ENCODE measurements at regions not wholly inside any gene's neighbourhood (a gene's known extent, or its start where the extent isn't known, plus 50 kb on each side); places are given as distances from the start of the nearest gene placed in this dataset.

DNA sequence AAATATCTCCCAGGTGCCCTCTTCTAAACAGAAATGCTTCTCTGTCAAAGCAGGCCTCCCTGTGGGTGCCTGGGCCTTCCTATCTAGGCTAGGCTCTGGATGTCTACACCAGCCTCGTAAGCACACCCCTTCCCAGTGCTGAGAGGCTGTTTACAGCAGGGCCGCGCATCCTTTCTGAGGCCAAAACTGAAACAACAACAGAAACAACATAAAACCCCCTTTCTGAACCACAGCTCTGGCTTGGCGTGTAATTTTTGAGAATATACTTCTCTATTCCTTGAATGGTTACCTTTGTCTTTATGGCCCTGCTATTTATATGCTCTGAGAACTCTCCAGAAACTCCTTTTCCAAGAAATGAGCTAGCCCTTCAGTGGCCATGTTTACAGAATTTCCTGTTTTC, 118.4 kb downstream of the BCL2L11 start:
- Histone ChIP-seq H3K4me3 (ENCODE audit: low read length) (no peak overlapping the region), H3K4me1 (ENCODE audit: control insufficient read depth in 2 of 2, insufficient read depth in 2 of 2, low read length in 2 of 2) (no peaks in the 10 kb centered on the region), H3K9me3 (ENCODE audit: control insufficient read depth in 2 of 3, low read length in 3 of 3) (no peaks in the 10 kb centered on the region), H3K27me3 (ENCODE audit: control insufficient read depth in 2 of 2, insufficient read depth in 2 of 2, low read length in 2 of 2) (no peaks in the 10 kb centered on the region), H3K27ac (ENCODE audit: low read depth, low read length) (no peak overlapping the region), H3K36me3 (ENCODE audit: control insufficient read depth in 2 of 3, insufficient read depth in 3 of 3, low read length in 3 of 3) (no peaks in the 10 kb centered on the region)
- peaks cover 0 to 1% (median 0%) of the 10 kb centered on the region in 11 donors for H3K9me3 Mint-ChIP-seq
- H3K27me3 Mint-ChIP-seq, result peaks cover 0 to 9% (median 3%) of the 10 kb centered on the region in 5 donors
- H3K27ac Mint-ChIP-seq, result peak overlapping the region in 1 of 9 donors; percentile 91
- H3K4me3 Mint-ChIP-seq, result peak overlapping the region in 1 of 10 donors; percentile 41
- intact Hi-C loops (cut with micrococcal nuclease), result loop anchor here in 1 of 2 donors (1.0 kb wide), 2 partner anchors 11 to 30 kb away; no protein-coding TSS in a partner anchor
- ATAC-seq (no peak), DNase-seq (peak in 1 of 9 donors; percentile 38)
- H3K36me3 Mint-ChIP-seq, result peaks cover 0 to 48% (median 0%) of the 10 kb centered on the region in 5 donors
- H3K4me1 Mint-ChIP-seq, result peaks cover 0 to 37% (median 0%) of the 10 kb centered on the region in 7 donors
- ChIA-PET CTCF (no interaction called here), POLR2A (no interaction called here)

DNA sequence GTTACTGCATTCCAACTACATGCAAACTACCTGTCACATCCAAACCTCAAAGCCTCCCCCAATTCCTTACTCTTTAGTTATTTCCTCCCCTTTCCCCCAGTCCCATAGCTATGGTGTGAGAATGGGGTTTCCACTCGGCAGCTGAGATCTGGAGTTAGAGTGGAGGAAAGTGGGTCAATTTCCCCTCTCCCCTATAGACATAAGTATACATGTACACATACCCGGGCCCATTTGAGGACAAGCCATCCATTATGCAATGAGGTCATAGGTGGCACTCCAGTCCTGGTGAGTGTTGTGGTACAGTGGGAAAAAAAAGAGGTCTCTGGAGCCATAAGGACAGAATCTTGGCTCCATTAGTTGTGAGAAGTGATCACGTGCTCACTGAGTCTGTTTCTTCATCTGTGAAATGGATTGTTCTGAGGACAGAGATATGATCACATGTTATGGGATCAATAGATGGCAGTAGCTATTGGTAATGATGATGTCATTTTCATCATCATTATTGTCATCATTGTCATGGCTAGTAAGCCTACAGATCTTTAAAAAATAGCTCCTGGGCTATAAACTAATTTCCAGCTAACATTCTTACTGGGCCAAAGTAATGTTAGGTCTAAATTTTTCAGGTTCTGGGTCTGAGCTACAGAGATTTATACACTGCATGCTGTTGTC, 119.0 kb downstream of the BCL2L11 start:
- Histone ChIP-seq H3K27ac (ENCODE audit: low read depth, low read length) (no peak overlapping the region), H3K4me3 (ENCODE audit: low read length) (no peak overlapping the region), H3K27me3 (ENCODE audit: control insufficient read depth in 2 of 2, insufficient read depth in 2 of 2, low read length in 2 of 2) (no peaks in the 10 kb centered on the region), H3K4me1 (ENCODE audit: control insufficient read depth in 2 of 2, insufficient read depth in 2 of 2, low read length in 2 of 2) (no peaks in the 10 kb centered on the region), H3K9me3 (ENCODE audit: control insufficient read depth in 2 of 3, low read length in 3 of 3) (no peaks in the 10 kb centered on the region), H3K36me3 (ENCODE audit: control insufficient read depth in 2 of 3, insufficient read depth in 3 of 3, low read length in 3 of 3) (no peaks in the 10 kb centered on the region)
- peaks cover 0 to 9% (median 3%) of the 10 kb centered on the region in 5 donors for H3K27me3 Mint-ChIP-seq
- ATAC-seq, result no peak
- H3K36me3 Mint-ChIP-seq, result peaks cover 0 to 47% (median 0%) of the 10 kb centered on the region in 5 donors
- peaks cover 0 to 37% (median 0%) of the 10 kb centered on the region in 7 donors for H3K4me1 Mint-ChIP-seq
- no peak for DNase-seq
- ChIA-PET POLR2A (no interaction called here), CTCF (no interaction called here)
- H3K4me3 Mint-ChIP-seq, result peak overlapping the region in 1 of 10 donors; percentile 41
- H3K9me3 Mint-ChIP-seq, result peaks cover 0 to 1% (median 0%) of the 10 kb centered on the region in 11 donors
- peak overlapping the region in 1 of 9 donors; percentile 91 for H3K27ac Mint-ChIP-seq
- intact Hi-C loops (cut with micrococcal nuclease), result loop anchor here in 1 of 2 donors (1.0 kb wide), 2 partner anchors 11 to 30 kb away; no protein-coding TSS in a partner anchor

DNA sequence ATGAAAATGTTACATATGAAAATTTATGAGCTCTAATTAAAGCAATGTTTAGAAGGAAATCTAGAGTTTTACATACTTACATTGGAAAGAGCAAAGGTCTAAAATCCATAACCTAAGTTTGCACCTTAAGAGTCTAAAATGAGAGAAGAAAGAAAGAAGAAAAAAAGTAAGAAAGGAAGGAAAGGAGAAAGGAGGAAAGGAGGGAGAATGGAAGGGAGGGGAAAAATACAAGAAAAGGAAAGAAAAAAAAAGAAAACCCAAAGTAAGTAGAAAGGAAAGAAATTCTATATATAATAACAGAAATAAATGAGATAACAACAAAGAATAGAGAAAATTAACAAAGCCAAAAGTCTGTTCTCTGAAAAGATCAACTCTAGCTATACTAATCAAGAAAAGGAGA, 122.6 kb downstream of the BCL2L11 start:
- DNase-seq (no peak), ATAC-seq (no peak)
- Histone ChIP-seq H3K27me3 (ENCODE audit: control insufficient read depth in 2 of 2, insufficient read depth in 2 of 2, low read length in 2 of 2) (no peaks in the 10 kb centered on the region), H3K4me1 (ENCODE audit: control insufficient read depth in 2 of 2, insufficient read depth in 2 of 2, low read length in 2 of 2) (no peaks in the 10 kb centered on the region), H3K4me3 (ENCODE audit: low read length) (no peak overlapping the region), H3K36me3 (ENCODE audit: control insufficient read depth in 2 of 3, insufficient read depth in 3 of 3, low read length in 3 of 3) (no peaks in the 10 kb centered on the region), H3K27ac (ENCODE audit: low read depth, low read length) (no peak overlapping the region), H3K9me3 (ENCODE audit: control insufficient read depth in 2 of 3, low read length in 3 of 3) (no peaks in the 10 kb centered on the region)
- Mint-ChIP-seq H3K27ac (peak overlapping the region in 1 of 9 donors; percentile 0), H3K36me3 (peaks cover 0 to 46% (median 0%) of the 10 kb centered on the region in 5 donors), H3K9me3 (no peaks in the 10 kb centered on the region), H3K27me3 (peaks cover 0 to 3% (median 0%) of the 10 kb centered on the region in 5 donors), H3K4me3 (no peak overlapping the region), H3K4me1 (peaks cover 0 to 25% (median 0%) of the 10 kb centered on the region in 7 donors)
- intact Hi-C loops (cut with micrococcal nuclease), result no loop called here
- CTCF ChIA-PET, result interaction anchor here (0.5 kb wide), 1 partner anchor 20 kb away, joined by 3 read pairs; no protein-coding TSS in a partner anchor
- POLR2A ChIA-PET, result no interaction called here

DNA sequence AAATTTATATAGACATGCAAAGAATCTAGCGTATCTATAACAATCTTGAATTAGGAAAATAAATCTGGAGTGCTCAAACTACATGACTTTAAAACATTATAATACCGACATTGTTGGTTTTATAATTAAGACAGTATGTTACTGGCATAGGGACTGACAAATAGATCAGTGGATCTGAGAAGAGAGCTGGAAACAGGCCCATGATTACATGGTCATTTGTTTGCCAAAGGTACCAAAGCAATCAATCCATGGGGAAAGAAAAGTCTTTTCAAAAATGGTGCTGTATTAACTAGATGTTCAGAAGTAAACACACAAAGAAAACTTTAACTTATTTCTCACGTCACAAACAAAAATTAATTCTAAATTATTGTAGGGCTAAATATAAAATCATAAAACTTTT, 124.2 kb downstream of the BCL2L11 start:
- no peaks in the 10 kb centered on the region for H3K27me3 ChIP-seq (ENCODE audit: control insufficient read depth in 2 of 2, insufficient read depth in 2 of 2, low read length in 2 of 2)
- intact Hi-C loops (cut with micrococcal nuclease), result no loop called here
- no peak overlapping the region for H3K4me3 ChIP-seq (ENCODE audit: low read length)
- peaks cover 0 to 3% (median 0%) of the 10 kb centered on the region in 5 donors for H3K27me3 Mint-ChIP-seq
- no peaks in the 10 kb centered on the region for H3K36me3 ChIP-seq (ENCODE audit: control insufficient read depth in 2 of 3, insufficient read depth in 3 of 3, low read length in 3 of 3)
- DNase-seq (no peak), ATAC-seq (no peak)
- no peaks in the 10 kb centered on the region for H3K9me3 ChIP-seq (ENCODE audit: control insufficient read depth in 2 of 3, low read length in 3 of 3)
- peaks cover 0 to 35% (median 0%) of the 10 kb centered on the region in 5 donors for H3K36me3 Mint-ChIP-seq
- H3K4me1 Mint-ChIP-seq, result peaks cover 0 to 10% (median 0%) of the 10 kb centered on the region in 7 donors
- no peak overlapping the region for H3K27ac ChIP-seq (ENCODE audit: low read depth, low read length)
- no peak overlapping the region for H3K4me3 Mint-ChIP-seq
- POLR2A ChIA-PET, result no interaction called here
- CTCF ChIA-PET, result no interaction called here
- H3K9me3 Mint-ChIP-seq, result no peaks in the 10 kb centered on the region
- no peaks in the 10 kb centered on the region for H3K4me1 ChIP-seq (ENCODE audit: control insufficient read depth in 2 of 2, insufficient read depth in 2 of 2, low read length in 2 of 2)
- no peak overlapping the region for H3K27ac Mint-ChIP-seq

DNA sequence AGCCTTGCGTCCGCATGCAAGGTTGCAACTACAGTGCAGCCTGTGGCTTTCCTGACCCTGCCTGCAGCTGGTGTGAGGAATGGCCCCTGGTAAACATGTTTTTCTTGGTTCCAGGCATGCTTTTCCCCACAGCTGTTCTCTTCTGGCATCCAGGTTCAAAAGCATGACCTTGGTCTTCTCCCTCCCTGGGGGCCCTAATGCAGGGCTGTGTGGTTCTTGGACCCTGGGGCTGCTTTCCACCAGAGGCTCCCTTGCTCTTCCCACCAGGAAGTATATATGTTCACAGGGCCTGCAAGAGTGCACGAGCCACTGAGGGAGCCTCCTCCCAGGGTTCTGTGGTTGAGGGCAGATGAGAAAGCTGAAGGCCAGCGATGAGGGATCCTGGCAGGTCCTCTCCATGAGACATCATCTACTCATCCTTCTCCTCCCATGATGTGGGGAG, 125.9 kb downstream of the BCL2L11 start:
- no peaks in the 10 kb centered on the region for H3K36me3 ChIP-seq (ENCODE audit: control insufficient read depth in 2 of 3, insufficient read depth in 3 of 3, low read length in 3 of 3)
- Mint-ChIP-seq H3K4me3 (no peak overlapping the region), H3K27ac (no peak overlapping the region), H3K9me3 (peaks cover 0 to 8% (median under 1%) of the 10 kb centered on the region in 11 donors), H3K27me3 (peaks cover 0 to 8% (median 0%) of the 10 kb centered on the region in 5 donors), H3K36me3 (peaks cover 0 to 34% (median 0%) of the 10 kb centered on the region in 5 donors), H3K4me1 (peaks cover 0 to 4% (median 0%) of the 10 kb centered on the region in 7 donors)
- no peak for ATAC-seq
- H3K9me3 ChIP-seq (ENCODE audit: control insufficient read depth in 2 of 3, low read length in 3 of 3), result no peaks in the 10 kb centered on the region
- no peaks in the 10 kb centered on the region for H3K4me1 ChIP-seq (ENCODE audit: control insufficient read depth in 2 of 2, insufficient read depth in 2 of 2, low read length in 2 of 2)
- ChIA-PET POLR2A (no interaction called here), CTCF (no interaction called here)
- no peaks in the 10 kb centered on the region for H3K27me3 ChIP-seq (ENCODE audit: control insufficient read depth in 2 of 2, insufficient read depth in 2 of 2, low read length in 2 of 2)
- no peak for DNase-seq
- no peak overlapping the region for H3K4me3 ChIP-seq (ENCODE audit: low read length)
- intact Hi-C loops (cut with micrococcal nuclease), result no loop called here
- no peak overlapping the region for H3K27ac ChIP-seq (ENCODE audit: low read depth, low read length)

DNA sequence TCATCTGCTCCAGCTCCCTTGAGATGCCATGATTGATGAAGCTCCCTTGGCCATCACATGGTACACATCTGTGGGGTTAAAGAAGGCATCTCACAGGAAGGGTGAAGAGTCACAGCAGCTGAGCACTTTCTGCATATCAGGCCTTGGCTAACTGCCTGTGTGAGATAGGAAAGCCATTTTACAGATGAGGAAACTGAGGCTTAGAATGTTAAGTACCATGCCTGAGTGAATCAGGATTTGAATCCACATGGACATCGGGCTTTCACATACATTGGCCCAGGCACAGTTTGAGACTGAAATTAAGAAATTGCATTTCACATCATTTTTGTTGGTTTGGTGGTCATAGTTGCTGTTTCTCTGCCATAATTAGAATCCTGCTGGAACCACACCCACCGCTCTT, 126.8 kb downstream of the BCL2L11 start:
- H3K27me3 Mint-ChIP-seq, result peaks cover 0 to 8% (median 0%) of the 10 kb centered on the region in 5 donors
- no peak overlapping the region for H3K4me3 ChIP-seq (ENCODE audit: low read length)
- H3K27me3 ChIP-seq (ENCODE audit: control insufficient read depth in 2 of 2, insufficient read depth in 2 of 2, low read length in 2 of 2), result no peaks in the 10 kb centered on the region
- no peaks in the 10 kb centered on the region for H3K36me3 ChIP-seq (ENCODE audit: control insufficient read depth in 2 of 3, insufficient read depth in 3 of 3, low read length in 3 of 3)
- H3K36me3 Mint-ChIP-seq, result peaks cover 0 to 43% (median 0%) of the 10 kb centered on the region in 5 donors
- intact Hi-C loops (cut with micrococcal nuclease), result no loop called here
- H3K9me3 Mint-ChIP-seq, result peaks cover 0 to 14% (median 4%) of the 10 kb centered on the region in 11 donors
- ChIA-PET POLR2A (no interaction called here), CTCF (no interaction called here)
- no peak for ATAC-seq
- no peak overlapping the region for H3K4me3 Mint-ChIP-seq
- H3K4me1 ChIP-seq (ENCODE audit: control insufficient read depth in 2 of 2, insufficient read depth in 2 of 2, low read length in 2 of 2), result no peaks in the 10 kb centered on the region
- peaks cover 0 to 9% (median 0%) of the 10 kb centered on the region in 7 donors for H3K4me1 Mint-ChIP-seq
- H3K27ac Mint-ChIP-seq, result no peak overlapping the region
- DNase-seq, result no peak
- H3K9me3 ChIP-seq (ENCODE audit: control insufficient read depth in 2 of 3, low read length in 3 of 3), result no peaks in the 10 kb centered on the region
- no peak overlapping the region for H3K27ac ChIP-seq (ENCODE audit: low read depth, low read length)
